ENCODE measurements at regions not wholly inside any gene's neighbourhood (a gene's known extent, or its start where the extent isn't known, plus 50 kb on each side); places are given as distances from the start of the nearest gene placed in this dataset.

DNA sequence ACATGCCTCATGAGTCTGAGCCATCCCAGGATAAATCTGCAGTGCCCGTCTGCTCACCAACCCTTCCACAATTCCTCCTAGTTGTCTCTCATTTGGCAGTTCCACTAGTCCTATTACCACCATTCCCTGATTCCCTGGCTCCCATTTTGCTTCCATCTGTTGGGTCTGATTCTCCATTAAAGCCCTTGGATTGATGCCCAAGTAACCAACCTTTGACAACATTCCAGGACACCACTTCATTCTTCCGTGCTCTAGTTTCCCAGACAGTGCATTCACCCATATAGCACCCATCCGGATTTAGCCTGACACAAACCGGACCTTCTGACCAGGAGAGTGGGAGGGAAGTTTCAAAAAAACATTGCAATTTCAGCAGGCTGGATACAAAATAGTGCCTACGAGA lies 189.4 kb upstream of the PALMD start:
- no peak for DNase-seq (ENCODE audit: low read depth)
- no peak overlapping the region for H3K4me3 ChIP-seq (ENCODE audit: low read depth, low read length)
- TF ChIP-seq MYC (IDR thresholded peaks at IDR 0.05; ENCODE audit: low read depth, low read length): no peak
- TF ChIP-seq, protein P1, sequence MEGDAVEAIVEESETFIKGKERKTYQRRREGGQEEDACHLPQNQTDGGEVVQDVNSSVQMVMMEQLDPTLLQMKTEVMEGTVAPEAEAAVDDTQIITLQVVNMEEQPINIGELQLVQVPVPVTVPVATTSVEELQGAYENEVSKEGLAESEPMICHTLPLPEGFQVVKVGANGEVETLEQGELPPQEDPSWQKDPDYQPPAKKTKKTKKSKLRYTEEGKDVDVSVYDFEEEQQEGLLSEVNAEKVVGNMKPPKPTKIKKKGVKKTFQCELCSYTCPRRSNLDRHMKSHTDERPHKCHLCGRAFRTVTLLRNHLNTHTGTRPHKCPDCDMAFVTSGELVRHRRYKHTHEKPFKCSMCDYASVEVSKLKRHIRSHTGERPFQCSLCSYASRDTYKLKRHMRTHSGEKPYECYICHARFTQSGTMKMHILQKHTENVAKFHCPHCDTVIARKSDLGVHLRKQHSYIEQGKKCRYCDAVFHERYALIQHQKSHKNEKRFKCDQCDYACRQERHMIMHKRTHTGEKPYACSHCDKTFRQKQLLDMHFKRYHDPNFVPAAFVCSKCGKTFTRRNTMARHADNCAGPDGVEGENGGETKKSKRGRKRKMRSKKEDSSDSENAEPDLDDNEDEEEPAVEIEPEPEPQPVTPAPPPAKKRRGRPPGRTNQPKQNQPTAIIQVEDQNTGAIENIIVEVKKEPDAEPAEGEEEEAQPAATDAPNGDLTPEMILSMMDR (IDR thresholded peaks at IDR 0.05; ENCODE audit: low read depth, low read length): no peak
- no peak for TF ChIP-seq POLR2A (IDR thresholded peaks at IDR 0.05; ENCODE audit: extremely low read depth, insufficient read length)
- TF ChIP-seq, protein P2, sequence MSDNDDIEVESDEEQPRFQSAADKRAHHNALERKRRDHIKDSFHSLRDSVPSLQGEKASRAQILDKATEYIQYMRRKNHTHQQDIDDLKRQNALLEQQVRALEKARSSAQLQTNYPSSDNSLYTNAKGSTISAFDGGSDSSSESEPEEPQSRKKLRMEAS (IDR thresholded peaks at IDR 0.05; ENCODE audit: low read depth, low read length): no peak

DNA sequence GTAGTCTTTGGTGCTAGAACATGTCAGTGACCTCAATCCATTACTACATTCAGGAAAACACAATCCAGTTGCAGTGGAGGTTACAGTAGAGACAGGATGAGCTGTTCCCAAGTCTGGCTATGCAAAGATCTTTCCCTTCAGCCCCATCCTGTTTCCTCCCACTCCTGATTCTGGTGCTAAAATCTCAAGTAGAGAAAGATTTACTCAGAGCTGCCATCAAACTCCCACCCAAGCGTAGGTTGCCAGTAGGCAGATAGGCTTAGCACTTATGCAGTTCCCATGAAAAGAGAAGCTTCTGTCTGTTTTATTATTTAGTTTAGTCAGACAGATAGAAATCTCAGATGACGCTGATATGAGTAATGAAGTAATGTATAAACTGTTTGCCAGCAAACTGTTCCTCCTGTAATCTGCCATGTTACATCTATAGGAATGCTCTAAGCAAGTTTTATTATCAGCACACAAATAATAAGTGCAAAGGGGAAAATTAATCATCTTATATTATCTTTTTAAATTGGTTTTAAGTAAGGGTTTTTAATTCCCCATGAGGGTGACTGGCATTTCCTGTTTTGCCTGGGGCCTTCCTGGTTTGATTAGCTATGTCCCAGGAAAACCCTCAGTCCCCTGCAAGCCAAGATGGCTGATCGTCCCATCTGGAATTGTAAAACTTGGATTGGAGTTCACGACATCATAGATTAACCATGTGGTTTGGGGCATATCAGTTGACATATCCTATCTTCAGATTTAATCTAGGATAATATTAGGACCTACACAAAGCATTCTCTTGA lies 188.3 kb upstream of the PALMD start:
- DNase-seq (ENCODE audit: low read depth): no peak
- TF ChIP-seq, protein P2 (IDR thresholded peaks at IDR 0.05; ENCODE audit: low read depth, low read length): no peak
- TF ChIP-seq MYC (IDR thresholded peaks at IDR 0.05; ENCODE audit: low read depth, low read length): no peak
- TF ChIP-seq, protein P1 (IDR thresholded peaks at IDR 0.05; ENCODE audit: low read depth, low read length): no peak
- no peak overlapping the region for H3K4me3 ChIP-seq (ENCODE audit: low read depth, low read length)

DNA sequence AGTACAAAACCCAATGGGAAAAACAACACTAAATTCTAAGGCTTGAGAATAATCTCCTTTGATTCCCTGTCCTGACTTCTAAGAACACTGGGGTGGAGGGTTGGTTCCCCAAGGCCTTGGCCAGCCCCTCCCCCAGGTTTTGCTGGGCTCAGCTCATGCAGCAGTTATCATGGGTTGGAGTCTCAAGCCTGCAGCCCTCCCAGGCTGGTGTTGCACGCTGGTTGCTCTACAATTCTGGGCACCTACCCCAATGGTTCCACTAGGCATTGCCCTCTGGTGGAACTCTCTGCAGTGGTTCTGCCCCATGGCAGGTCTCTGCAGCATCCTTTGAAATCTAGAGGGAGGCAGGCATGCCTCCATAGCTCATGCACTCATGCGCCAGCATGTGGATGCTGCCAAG lies 184.4 kb upstream of the PALMD start:
- TF ChIP-seq MYC (IDR thresholded peaks at IDR 0.05; ENCODE audit: low read depth, low read length): no peak
- TF ChIP-seq, protein P2 (IDR thresholded peaks at IDR 0.05; ENCODE audit: low read depth, low read length): no peak
- TF ChIP-seq, protein P1 (IDR thresholded peaks at IDR 0.05; ENCODE audit: low read depth, low read length): no peak
- no peak for TF ChIP-seq POLR2A (IDR thresholded peaks at IDR 0.05; ENCODE audit: extremely low read depth, insufficient read length)
- DNase-seq (ENCODE audit: low read depth): no peak
- H3K4me3 ChIP-seq (ENCODE audit: low read depth, low read length): no peak overlapping the region

DNA sequence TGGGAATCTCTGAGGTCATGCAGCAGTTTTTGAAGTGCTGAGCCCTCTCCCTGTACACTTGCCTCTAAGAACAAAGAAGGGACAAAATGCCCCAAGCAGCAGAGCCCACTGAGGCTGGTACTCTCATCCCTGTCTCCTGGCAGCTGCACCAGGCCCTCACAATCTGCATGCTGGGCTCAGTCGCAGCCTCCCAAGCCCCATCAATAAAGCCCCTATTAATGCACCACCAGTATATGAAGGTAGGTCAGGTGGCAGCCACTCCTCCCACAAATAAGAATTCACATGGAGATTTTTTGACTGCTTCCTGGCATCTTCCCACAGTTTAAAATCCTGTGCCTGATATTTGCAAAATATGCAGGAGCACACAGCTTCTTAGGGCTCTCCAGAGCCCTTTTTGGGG lies 181.2 kb upstream of the PALMD start:
- no peak overlapping the region for H3K4me3 ChIP-seq (ENCODE audit: low read depth, low read length)
- TF ChIP-seq POLR2A (IDR thresholded peaks at IDR 0.05; ENCODE audit: extremely low read depth, insufficient read length) (no peak), MYC (IDR thresholded peaks at IDR 0.05; ENCODE audit: low read depth, low read length) (no peak)
- TF ChIP-seq, protein P2 (IDR thresholded peaks at IDR 0.05; ENCODE audit: low read depth, low read length): no peak
- TF ChIP-seq, protein P1 (IDR thresholded peaks at IDR 0.05; ENCODE audit: low read depth, low read length): no peak

DNA sequence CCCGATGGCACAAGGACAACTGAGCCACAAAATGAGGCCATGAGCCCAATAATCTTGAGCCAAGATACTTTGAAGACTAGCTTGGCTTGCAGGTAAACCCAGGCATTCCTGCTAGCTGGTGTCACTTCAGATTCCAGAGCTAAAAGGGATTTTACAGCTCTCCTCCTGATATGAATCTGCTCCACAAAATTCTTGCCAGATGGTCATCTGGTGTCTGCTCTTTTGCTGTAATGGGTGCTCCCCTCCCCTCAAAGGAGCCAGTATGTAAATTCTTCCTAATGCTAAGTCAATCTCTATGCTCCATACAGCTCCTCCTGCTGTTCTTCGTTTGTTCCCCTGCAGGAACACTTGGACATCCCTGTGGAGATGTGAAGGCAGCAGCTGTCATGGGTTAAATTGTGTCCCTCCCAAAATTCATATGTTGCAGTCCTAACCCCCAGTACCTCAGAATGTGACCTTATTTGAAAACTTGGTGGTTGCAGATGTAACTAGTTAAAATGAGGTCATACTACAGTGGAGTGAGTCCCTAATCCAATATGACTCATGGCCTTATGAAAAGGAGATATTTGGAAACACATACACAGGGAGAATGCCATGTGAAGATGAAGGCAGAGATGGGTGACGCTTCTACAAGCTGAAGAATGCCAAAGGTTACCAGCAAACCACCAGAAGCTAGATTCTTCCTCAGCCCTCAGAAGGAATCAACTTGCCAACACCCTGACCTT lies 180.6 kb upstream of the PALMD start:
- no peak overlapping the region for H3K4me3 ChIP-seq (ENCODE audit: low read depth, low read length)
- DNase-seq (ENCODE audit: low read depth): no peak
- no peak for TF ChIP-seq MYC (IDR thresholded peaks at IDR 0.05; ENCODE audit: low read depth, low read length)
- TF ChIP-seq, protein P1 (IDR thresholded peaks at IDR 0.05; ENCODE audit: low read depth, low read length): no peak
- no peak for TF ChIP-seq POLR2A (IDR thresholded peaks at IDR 0.05; ENCODE audit: extremely low read depth, insufficient read length)
- TF ChIP-seq, protein P2 (IDR thresholded peaks at IDR 0.05; ENCODE audit: low read depth, low read length): no peak

More for the DNA sequence above, 181.2 kb upstream of the PALMD start:
- no peak for DNase-seq (ENCODE audit: low read depth)
